CD4-positive, alpha-beta memory T cell (primary cell): ENCODE measurements at regions not wholly inside any gene's neighbourhood (a gene's known extent, or its start where the extent isn't known, plus 50 kb on each side); places are given as distances from the start of the nearest gene placed in this dataset.

ENCODE experiments used
- CTCF ChIA-PET: fragments of 350-600 bp; sonication (Branson Sonifier 250); formaldehyde crosslinking; loops from one replicate; lab custom pipeline; 2021; ENCODE audit warnings: inconsistent platforms; ENCODE audit not compliant: partially characterized antibody; lab: Charles Lee
- POLR2A ChIA-PET: fragments of 350-600 bp; sonication (Branson Sonifier 250); formaldehyde crosslinking; loops from one replicate; lab custom pipeline; 2021; ENCODE audit not compliant: partially characterized antibody; lab: Charles Lee
- DNase-seq, 5 donors: peaks; one replicate each; pipeline versions ENCODE4 v3.0.0 to v3.0.0-alpha.2; 2020 to 2022; ENCODE audit warnings: mixed read lengths in 1 of 5
- H3K27ac ChIP-seq: one replicate; pipeline ENCODE4 v1.7.0; 2013; ENCODE audit warnings: low read depth, low read length
- H3K27me3 ChIP-seq: 2 replicates; pipeline ENCODE4 v1.7.0; 2013; ENCODE audit warnings: mild to moderate bottlenecking, low read length, moderate library complexity; ENCODE audit not compliant: insufficient read depth
- H3K36me3 ChIP-seq: 2 replicates; pipeline ENCODE4 v1.7.0; 2013; ENCODE audit warnings: mild to moderate bottlenecking, low read length, moderate library complexity; ENCODE audit not compliant: insufficient read depth
- H3K4me1 ChIP-seq: 2 replicates; pipeline ENCODE4 v1.7.0; 2013; ENCODE audit warnings: mild to moderate bottlenecking, low read length, moderate library complexity; ENCODE audit not compliant: insufficient read depth
- H3K4me3 ChIP-seq, 2 donors: one replicate each; pipeline ENCODE4 v1.7.0; 2013; ENCODE audit warnings: low read length in 2 of 2, mild to moderate bottlenecking in 1 of 2
- H3K9me3 ChIP-seq, 2 donors: one replicate each; pipeline ENCODE4 v1.7.0; 2013; ENCODE audit warnings: low read length in 2 of 2, control low read depth in 1 of 2; ENCODE audit not compliant: control insufficient read depth in 1 of 2
- H3K27ac Mint-ChIP-seq, 7 donors: one replicate each; pipeline ENCODE4 v1.8.0; 2020 to 2021; ENCODE audit warnings: mixed read lengths in 7 of 7, mild to moderate bottlenecking in 6 of 7, inconsistent platforms in 3 of 7, moderate library complexity in 3 of 7
- H3K27me3 Mint-ChIP-seq, 2 donors: one replicate each; pipeline ENCODE4 v1.8.0; 2020 to 2021; ENCODE audit warnings: mixed read lengths in 2 of 2
- H3K36me3 Mint-ChIP-seq, 2 donors: one replicate each; pipeline ENCODE4 v1.8.0; 2020 to 2021; ENCODE audit warnings: mixed read lengths in 2 of 2, inconsistent platforms in 1 of 2, mild to moderate bottlenecking in 1 of 2
- H3K4me1 Mint-ChIP-seq, 4 donors: one replicate each; pipeline ENCODE4 v1.8.0; 2020 to 2021; ENCODE audit warnings: mixed read lengths in 4 of 4, mild to moderate bottlenecking in 1 of 4
- H3K4me3 Mint-ChIP-seq, 8 donors: one replicate each; pipeline ENCODE4 v1.8.0; 2020 to 2021; ENCODE audit warnings: mixed read lengths in 8 of 8, mild to moderate bottlenecking in 7 of 8, moderate library complexity in 6 of 8, inconsistent platforms in 3 of 8
- H3K9me3 Mint-ChIP-seq, 8 donors: one replicate each; pipeline ENCODE4 v1.8.0; 2020 to 2021; ENCODE audit warnings: mixed read lengths in 8 of 8, mild to moderate bottlenecking in 5 of 8, inconsistent platforms in 3 of 8, moderate library complexity in 1 of 8
- intact Hi-C: fragments of 100-400 bp; cut with micrococcal nuclease; formaldehyde crosslinking; loops from one replicate; pipeline ENCODE4 v1.15.1; 2023

DNA sequence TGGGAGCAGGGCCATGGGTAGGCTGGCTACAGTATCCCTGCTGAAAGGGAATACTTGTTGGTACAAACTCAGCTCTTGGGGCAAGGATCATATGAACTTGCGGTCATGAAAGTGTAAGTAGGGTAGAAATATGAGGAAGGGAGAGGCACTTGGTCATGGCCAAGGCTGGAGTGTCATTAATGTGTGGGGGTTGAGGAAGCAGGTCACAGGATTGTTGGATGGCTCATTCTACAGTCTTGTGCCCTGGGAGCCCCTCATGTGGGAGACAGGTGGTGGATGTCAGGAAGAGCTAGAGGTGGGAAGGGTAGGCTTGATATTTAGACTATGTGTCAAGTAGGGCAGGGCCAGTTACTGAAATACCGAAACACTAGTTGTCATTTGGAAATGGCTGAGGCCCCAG is 95.5 kb downstream of the RRM1 start:
- ChIA-PET CTCF (interaction anchor here (1.0 to 1.8 kb wide), 2 partner anchors 302 to 349 kb away, joined by 3 to 6 read pairs; no protein-coding TSS in a partner anchor), POLR2A (no interaction called here)
- no peaks in the 10 kb centered on the region for H3K27me3 ChIP-seq
- Mint-ChIP-seq H3K27me3 (peaks cover 0 to 3% of the 10 kb centered on the region in 2 donors), H3K9me3 (no peaks in the 10 kb centered on the region), H3K27ac (no peak overlapping the region), H3K4me3 (no peak overlapping the region), H3K36me3 (no peaks in the 10 kb centered on the region), H3K4me1 (peaks cover 0 to 3% (median under 1%) of the 10 kb centered on the region in 4 donors)
- H3K4me3 ChIP-seq: no peak overlapping the region
- H3K36me3 ChIP-seq: no peaks in the 10 kb centered on the region
- no peaks in the 10 kb centered on the region for H3K4me1 ChIP-seq
- intact Hi-C loops: no loop called here
- H3K27ac ChIP-seq: no peak overlapping the region
- no peak for DNase-seq
- H3K9me3 ChIP-seq: no peaks in the 10 kb centered on the region
